ENCODE measurements at regions not wholly inside any gene's neighbourhood (a gene's known extent, or its start where the extent isn't known, plus 50 kb on each side); places are given as distances from the start of the nearest gene placed in this dataset.

DNA sequence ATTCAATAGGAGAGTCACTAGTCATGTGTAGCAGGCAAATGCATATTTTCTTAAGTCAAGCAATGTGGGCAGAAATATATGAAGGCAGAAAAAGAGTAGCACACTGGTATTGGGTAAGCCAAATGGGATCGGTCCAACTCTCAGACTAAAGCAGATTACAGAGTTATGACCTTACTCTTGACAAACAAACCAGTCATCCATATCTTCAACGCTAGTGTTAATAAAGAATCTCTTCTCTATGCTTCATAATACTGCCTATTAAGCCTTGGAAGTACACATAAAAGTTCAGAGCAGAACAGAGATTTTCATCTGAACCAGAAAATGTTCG, 320.2 kb upstream of the JARID2 start:
- TF ChIP-seq CTCF (IDR thresholded peaks at IDR 0.05; ENCODE audit: insufficient read depth, low read length, severe bottlenecking) = no peak
- no peak overlapping the region for H3K4me3 ChIP-seq (ENCODE audit: low read depth, low read length)
- no peak for FAIRE-seq
- no peaks in the 10 kb centered on the region for H3K36me3 ChIP-seq (ENCODE audit: control insufficient read depth, insufficient read depth, low read length)
- no peaks in the 10 kb centered on the region for H3K27me3 ChIP-seq (ENCODE audit: control insufficient read depth, insufficient read depth, low read length)
- DNase-seq (ENCODE audit: low read depth) = peak; percentile 71

GRCh38 chr6:14927398-14927797, 318.5 kb upstream of the JARID2 start:
- no peaks in the 10 kb centered on the region for H3K36me3 ChIP-seq (ENCODE audit: control insufficient read depth, insufficient read depth, low read length)
- DNase-seq (ENCODE audit: low read depth) = no peak
- no peak overlapping the region for H3K4me3 ChIP-seq (ENCODE audit: low read depth, low read length)
- H3K27me3 ChIP-seq (ENCODE audit: control insufficient read depth, insufficient read depth, low read length) = no peaks in the 10 kb centered on the region
- TF ChIP-seq CTCF (IDR thresholded peaks at IDR 0.05; ENCODE audit: insufficient read depth, low read length, severe bottlenecking) = no peak
- FAIRE-seq = no peak

DNA sequence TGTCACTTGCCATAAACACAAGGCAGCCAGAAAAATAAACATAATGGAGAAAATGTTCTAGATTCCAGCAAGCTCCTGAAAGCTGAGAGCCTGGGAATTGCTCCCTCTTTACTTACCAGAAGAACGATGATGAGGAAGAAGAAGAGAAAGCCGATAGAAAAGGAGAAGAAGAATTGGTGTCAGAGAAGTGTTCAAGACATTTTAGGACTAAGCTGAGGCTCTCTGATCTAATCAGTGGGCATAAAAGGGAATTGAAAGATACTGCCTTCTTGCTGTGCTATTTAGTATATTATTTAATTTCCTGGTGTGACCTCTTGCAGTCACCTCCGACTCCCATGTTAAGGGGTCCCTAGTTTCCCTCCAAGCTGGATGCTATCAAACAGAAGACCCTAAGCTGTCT, 316.6 kb upstream of the JARID2 start:
- no peak for FAIRE-seq

GRCh38 chr6:14930366-14930989, 315.4 kb upstream of the JARID2 start:
- Histone ChIP-seq H3K4me3 (ENCODE audit: low read depth, low read length) (no peak overlapping the region), H3K27me3 (ENCODE audit: control insufficient read depth, insufficient read depth, low read length) (no peaks in the 10 kb centered on the region), H3K36me3 (ENCODE audit: control insufficient read depth, insufficient read depth, low read length) (no peaks in the 10 kb centered on the region)
- DNase-seq (ENCODE audit: low read depth) (peak; percentile 87), FAIRE-seq (no peak)
- TF ChIP-seq CTCF (IDR thresholded peaks at IDR 0.05; ENCODE audit: insufficient read depth, low read length, severe bottlenecking) = no peak

More for the DNA sequence above, 316.6 kb upstream of the JARID2 start:
- TF ChIP-seq CTCF (IDR thresholded peaks at IDR 0.05; ENCODE audit: insufficient read depth, low read length, severe bottlenecking) = no peak
- Histone ChIP-seq H3K36me3 (ENCODE audit: control insufficient read depth, insufficient read depth, low read length) (no peaks in the 10 kb centered on the region), H3K27me3 (ENCODE audit: control insufficient read depth, insufficient read depth, low read length) (no peaks in the 10 kb centered on the region), H3K4me3 (ENCODE audit: low read depth, low read length) (no peak overlapping the region)
- no peak for DNase-seq (ENCODE audit: low read depth)

DNA sequence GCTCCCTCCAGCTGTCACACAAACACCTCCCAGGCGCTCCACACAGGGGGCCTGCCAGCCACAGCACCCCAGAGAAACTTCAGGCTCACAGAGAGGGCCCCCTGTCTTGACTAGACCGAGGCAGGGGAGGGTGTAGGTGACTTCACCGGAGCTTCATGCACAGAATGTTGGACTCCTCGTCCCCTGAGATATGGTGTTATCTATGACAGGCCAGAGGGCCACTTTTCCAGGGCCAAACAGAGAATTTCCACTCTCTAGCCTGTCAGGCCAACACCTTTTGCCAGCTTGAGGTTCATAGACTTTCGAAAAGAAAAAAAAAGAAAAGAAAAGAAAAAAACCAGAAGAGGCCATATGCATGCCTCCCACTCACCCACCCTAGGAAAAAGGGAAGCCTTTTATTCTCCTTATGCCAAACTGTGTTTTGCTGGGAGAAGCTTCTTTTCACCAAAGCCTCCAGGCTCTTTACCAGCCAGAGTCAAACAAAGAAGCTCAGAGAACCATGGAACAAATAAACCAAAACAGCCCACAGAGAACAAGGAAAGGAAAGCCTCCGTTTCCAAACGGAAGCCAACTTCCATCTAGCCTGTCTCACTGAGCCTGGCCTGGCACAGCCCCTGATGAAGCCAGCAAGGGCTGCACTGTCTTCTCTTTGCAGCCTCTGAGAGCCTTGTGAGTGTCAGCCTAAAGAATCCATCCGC, 313.2 kb upstream of the JARID2 start:
- H3K36me3 ChIP-seq (ENCODE audit: control insufficient read depth, insufficient read depth, low read length) = no peaks in the 10 kb centered on the region
- no peak overlapping the region for H3K4me3 ChIP-seq (ENCODE audit: low read depth, low read length)
- no peaks in the 10 kb centered on the region for H3K27me3 ChIP-seq (ENCODE audit: control insufficient read depth, insufficient read depth, low read length)
- DNase-seq (ENCODE audit: low read depth) = no peak
- no peak for TF ChIP-seq CTCF (IDR thresholded peaks at IDR 0.05; ENCODE audit: insufficient read depth, low read length, severe bottlenecking)
- no peak for FAIRE-seq

DNA sequence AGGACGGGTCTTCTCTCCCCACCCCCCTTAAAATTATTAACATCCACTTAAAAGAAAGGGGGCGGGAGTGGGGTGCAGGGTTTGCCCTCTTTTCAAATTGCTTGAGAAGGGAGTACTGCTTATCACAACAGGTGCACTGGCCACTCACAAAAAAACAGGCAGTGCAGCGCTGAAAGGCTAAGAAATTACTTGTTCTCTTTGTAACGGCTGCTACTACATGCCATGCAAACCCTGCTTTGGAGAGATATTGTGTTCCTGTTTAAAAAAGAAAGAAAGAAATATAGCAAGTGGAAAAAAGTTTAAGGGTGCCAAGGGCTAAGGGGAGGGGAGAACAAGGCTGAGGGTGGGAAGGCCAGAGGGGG, 312.7 kb upstream of the JARID2 start:
- FAIRE-seq = no peak
- DNase-seq (ENCODE audit: low read depth) = no peak
- TF ChIP-seq CTCF (IDR thresholded peaks at IDR 0.05; ENCODE audit: insufficient read depth, low read length, severe bottlenecking) = no peak
- H3K27me3 ChIP-seq (ENCODE audit: control insufficient read depth, insufficient read depth, low read length) = no peaks in the 10 kb centered on the region
- no peak overlapping the region for H3K4me3 ChIP-seq (ENCODE audit: low read depth, low read length)
- no peaks in the 10 kb centered on the region for H3K36me3 ChIP-seq (ENCODE audit: control insufficient read depth, insufficient read depth, low read length)
